Neuron (in vitro differentiated cells): ENCODE measurements at regions not wholly inside any gene's neighbourhood (a gene's known extent, or its start where the extent isn't known, plus 50 kb on each side); places are given as distances from the start of the nearest gene placed in this dataset.

Experiments used
- H2AFZ ChIP-seq: one replicate; pipeline ENCODE4 v1.6.1; 2013; ENCODE audit warnings: low read depth, mild to moderate bottlenecking, inconsistent platforms, low read length, moderate library complexity
- H3K27me3 ChIP-seq: one replicate; pipeline ENCODE4 v1.6.1; 2013; ENCODE audit warnings: low read length; ENCODE audit not compliant: insufficient read depth
- H3K36me3 ChIP-seq: one replicate; pipeline ENCODE4 v1.6.1; 2013; ENCODE audit warnings: low read length; ENCODE audit not compliant: insufficient read depth
- H3K4me1 ChIP-seq: one replicate; pipeline ENCODE4 v1.6.1; 2013; ENCODE audit warnings: low read length; ENCODE audit not compliant: insufficient read depth
- H3K4me3 ChIP-seq: 2 replicates; pipeline ENCODE4 v1.5.1; 2013; ENCODE audit warnings: mild to moderate bottlenecking, low read length, moderate library complexity
- H3K9me3 ChIP-seq: one replicate; pipeline ENCODE4 v1.6.1; 2013; ENCODE audit warnings: low read length

DNA sequence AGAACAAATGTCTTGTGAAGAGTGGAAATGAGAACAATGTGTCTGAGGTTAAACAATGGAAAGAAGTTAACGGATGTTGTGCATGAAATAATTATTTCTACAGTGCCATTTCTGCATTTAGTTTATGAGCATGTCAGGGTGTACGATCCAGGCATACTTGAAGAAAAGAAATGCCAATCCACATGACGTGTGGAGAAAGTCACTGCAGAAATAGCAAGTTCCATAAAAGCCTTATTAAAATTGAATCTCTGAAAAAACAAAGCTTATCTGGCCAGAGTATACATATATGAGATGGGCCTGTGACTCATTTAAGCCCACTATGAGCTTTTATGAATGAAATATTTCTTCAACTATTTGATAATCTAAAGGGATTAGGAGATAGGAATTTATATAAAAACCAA is 426.1 kb downstream of the EFNB2 start:
- no peaks in the 10 kb centered on the region for H3K27me3 ChIP-seq
- no peaks in the 10 kb centered on the region for H3K9me3 ChIP-seq
- H3K36me3 ChIP-seq, result no peaks in the 10 kb centered on the region
- no peak overlapping the region for H2AFZ ChIP-seq
- no peak overlapping the region for H3K4me3 ChIP-seq
- peaks cover 1% of the 10 kb centered on the region for H3K4me1 ChIP-seq

GRCh38 chr13:106108346-106108745 is 427.1 kb downstream of the EFNB2 start:
- peaks cover 4% of the 10 kb centered on the region for H3K4me1 ChIP-seq
- no peaks in the 10 kb centered on the region for H3K9me3 ChIP-seq
- H2AFZ ChIP-seq, result no peak overlapping the region
- no peak overlapping the region for H3K4me3 ChIP-seq
- no peaks in the 10 kb centered on the region for H3K36me3 ChIP-seq
- no peaks in the 10 kb centered on the region for H3K27me3 ChIP-seq

- H3K9me3 ChIP-seq, result no peaks in the 10 kb centered on the region
- no peaks in the 10 kb centered on the region for H3K27me3 ChIP-seq
- no peaks in the 10 kb centered on the region for H3K36me3 ChIP-seq
- H3K4me3 ChIP-seq, result no peak overlapping the region
- H3K4me1 ChIP-seq, result peaks cover 5% of the 10 kb centered on the region
- H2AFZ ChIP-seq, result no peak overlapping the region
Observed at GRCh38 chr13:106107061-106107460, 428.4 kb downstream of the EFNB2 start.

DNA sequence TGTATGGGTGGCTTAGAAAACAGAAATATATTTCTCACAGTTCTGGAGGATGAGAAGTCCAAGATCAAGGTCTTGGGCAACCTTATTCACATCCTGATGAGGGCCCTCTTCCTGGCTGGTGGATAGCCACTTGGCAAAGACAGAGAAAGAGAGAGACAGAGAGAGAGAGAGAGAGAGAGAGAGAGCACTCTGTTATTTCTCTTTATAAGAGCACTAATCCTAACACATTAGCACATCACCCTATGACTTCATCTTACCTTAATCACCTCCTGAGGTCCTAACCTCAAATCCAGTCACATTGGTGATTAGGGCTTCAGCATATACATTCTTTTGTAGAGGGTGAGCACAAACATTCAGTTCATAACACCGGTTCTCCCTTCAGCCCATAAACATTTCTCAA is 430.3 kb downstream of the EFNB2 start:
- Histone ChIP-seq H3K9me3 (no peaks in the 10 kb centered on the region), H3K4me3 (no peak overlapping the region), H3K4me1 (peaks cover 20% of the 10 kb centered on the region), H2AFZ (no peak overlapping the region), H3K27me3 (no peaks in the 10 kb centered on the region), H3K36me3 (no peaks in the 10 kb centered on the region)

- Histone ChIP-seq H2AFZ (no peak overlapping the region), H3K4me3 (no peak overlapping the region), H3K36me3 (no peaks in the 10 kb centered on the region), H3K9me3 (no peaks in the 10 kb centered on the region), H3K27me3 (no peaks in the 10 kb centered on the region), H3K4me1 (peaks cover 28% of the 10 kb centered on the region)
Observed at GRCh38 chr13:106104281-106104901, 431.1 kb downstream of the EFNB2 start.

DNA sequence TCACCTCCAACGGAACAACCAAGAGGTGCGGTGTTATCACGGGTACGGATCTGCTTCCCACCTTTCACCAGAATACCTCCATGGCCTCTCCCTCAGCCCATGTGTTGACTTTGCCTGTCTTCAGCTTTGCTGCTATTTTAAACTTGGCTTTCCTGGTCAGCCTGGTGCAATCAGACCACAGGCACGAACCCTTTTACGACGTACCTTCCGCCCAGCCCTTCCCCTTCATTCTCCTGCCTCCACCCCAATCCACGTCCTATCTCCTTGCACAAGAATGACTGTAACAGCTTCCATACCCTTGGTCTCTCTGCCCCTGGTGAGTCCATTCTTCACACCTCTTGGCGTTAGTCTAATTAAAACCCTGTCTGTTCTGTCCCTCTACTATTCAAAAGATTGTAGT is 431.7 kb downstream of the EFNB2 start:
- peaks cover 34% of the 10 kb centered on the region for H3K4me1 ChIP-seq
- H3K4me3 ChIP-seq, result no peak overlapping the region
- H3K36me3 ChIP-seq, result no peaks in the 10 kb centered on the region
- H3K9me3 ChIP-seq, result no peaks in the 10 kb centered on the region
- no peaks in the 10 kb centered on the region for H3K27me3 ChIP-seq
- H2AFZ ChIP-seq, result no peak overlapping the region

DNA sequence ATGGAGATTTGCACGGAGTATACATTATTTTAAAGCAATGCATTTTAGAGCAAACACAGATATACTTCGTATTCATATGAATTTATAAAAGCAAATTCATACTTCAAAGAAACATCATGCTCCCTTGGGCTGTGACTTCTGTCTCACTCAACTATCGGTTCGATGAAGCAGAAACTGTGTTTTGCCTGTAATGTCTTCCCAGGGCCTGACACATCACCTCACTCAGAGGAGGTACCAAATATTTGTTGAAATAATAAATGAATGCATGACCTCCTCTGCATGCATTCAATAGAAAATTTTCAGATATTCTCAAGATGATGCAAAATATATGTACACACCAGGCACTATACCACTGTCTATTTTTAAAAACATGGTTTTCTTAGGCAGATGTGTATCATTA is 432.7 kb downstream of the EFNB2 start:
- no peak overlapping the region for H2AFZ ChIP-seq
- H3K4me3 ChIP-seq, result no peak overlapping the region
- H3K4me1 ChIP-seq, result peaks cover 42% of the 10 kb centered on the region
- no peaks in the 10 kb centered on the region for H3K27me3 ChIP-seq
- H3K36me3 ChIP-seq, result no peaks in the 10 kb centered on the region
- H3K9me3 ChIP-seq, result no peaks in the 10 kb centered on the region

- no peak overlapping the region for H2AFZ ChIP-seq
- no peaks in the 10 kb centered on the region for H3K27me3 ChIP-seq
- peaks cover 42% of the 10 kb centered on the region for H3K4me1 ChIP-seq
- no peaks in the 10 kb centered on the region for H3K9me3 ChIP-seq
- peak overlapping the region; percentile 36 for H3K4me3 ChIP-seq
- H3K36me3 ChIP-seq, result no peaks in the 10 kb centered on the region
Observed at GRCh38 chr13:106101201-106101600, 434.3 kb downstream of the EFNB2 start.

DNA sequence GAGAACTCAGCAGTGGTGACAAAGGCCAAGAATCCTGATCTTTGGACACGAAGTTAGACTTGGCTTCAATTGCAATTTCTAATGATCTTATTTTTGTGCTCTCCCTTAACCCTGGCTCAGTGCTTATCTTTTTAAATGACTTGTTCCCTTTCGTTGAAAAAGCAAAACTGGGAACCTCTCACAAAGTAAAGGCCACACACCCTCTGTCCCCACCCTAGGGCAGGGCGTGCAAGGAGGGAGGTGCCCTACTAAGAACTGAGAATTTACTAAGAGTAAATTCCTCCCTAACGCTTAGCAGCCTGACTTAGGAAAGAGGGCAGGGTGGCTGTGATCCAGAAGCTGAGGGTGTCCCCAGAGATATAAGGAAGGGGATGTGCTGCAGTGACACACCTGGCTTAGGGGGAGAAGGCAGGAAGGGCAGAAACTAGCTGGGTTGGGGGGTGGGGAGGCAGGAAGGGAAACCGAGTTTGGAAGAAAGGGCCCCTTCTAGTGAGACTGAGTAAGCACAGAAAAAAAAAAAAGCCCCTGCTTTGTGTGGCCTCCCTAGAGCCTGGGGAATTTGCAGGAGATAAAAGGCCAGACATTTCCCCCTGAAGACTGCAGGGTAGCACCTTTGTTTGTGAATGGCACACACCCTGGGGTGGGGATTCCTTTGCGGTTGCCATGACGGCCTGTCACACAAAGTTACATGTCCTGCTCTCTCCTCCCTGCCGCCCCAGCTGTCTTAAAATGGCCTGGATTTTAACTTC is 435.1 kb downstream of the EFNB2 start:
- peak overlapping the region; percentile 52 for H2AFZ ChIP-seq
- peak overlapping the region; percentile 36 for H3K4me3 ChIP-seq
- no peaks in the 10 kb centered on the region for H3K36me3 ChIP-seq
- H3K4me1 ChIP-seq, result peaks cover 42% of the 10 kb centered on the region
- H3K27me3 ChIP-seq, result no peaks in the 10 kb centered on the region
- H3K9me3 ChIP-seq, result no peaks in the 10 kb centered on the region

DNA sequence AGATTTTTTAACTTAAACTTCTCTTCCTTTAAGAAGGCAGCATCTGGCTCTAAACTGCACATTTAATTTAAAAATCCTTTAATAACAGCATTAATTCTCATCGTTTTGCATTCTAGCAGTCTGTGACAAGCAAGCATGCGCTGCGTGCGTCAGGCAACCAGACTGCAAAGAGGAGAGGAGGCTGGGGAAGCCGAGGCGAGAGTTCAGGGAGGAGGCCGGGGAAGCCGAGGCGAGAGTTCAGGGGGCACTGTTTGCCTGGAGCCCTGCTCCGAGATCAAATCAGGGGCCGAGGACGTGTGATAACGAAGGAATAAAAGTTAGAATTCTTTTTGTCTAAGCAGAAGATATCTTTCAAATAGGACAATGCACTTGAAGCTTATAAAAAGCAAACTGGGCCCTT is 435.7 kb downstream of the EFNB2 start:
- no peaks in the 10 kb centered on the region for H3K27me3 ChIP-seq
- H3K9me3 ChIP-seq, result no peaks in the 10 kb centered on the region

DNA sequence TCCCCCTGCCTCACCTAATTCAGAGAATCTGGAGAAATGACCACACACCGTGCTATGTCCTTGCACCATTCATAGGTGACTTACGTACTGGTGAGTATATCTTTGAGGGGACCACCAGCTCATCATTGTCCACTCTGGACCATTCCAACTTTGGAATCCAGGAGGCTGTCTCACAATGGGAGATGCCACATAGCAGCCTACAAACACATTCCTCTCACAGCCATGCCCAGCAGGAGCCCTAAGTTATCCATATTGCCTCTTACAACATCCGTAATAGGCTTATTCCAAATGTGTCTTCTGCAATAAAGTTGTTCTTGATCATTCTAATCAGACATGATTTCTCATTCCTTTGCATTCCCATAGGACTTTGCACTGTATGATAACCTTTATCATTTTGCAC is 436.7 kb downstream of the EFNB2 start:
- H3K36me3 ChIP-seq, result no peaks in the 10 kb centered on the region
- peaks cover 38% of the 10 kb centered on the region for H3K4me1 ChIP-seq
- H3K9me3 ChIP-seq, result no peaks in the 10 kb centered on the region
- no peak overlapping the region for H2AFZ ChIP-seq
- no peaks in the 10 kb centered on the region for H3K27me3 ChIP-seq
- H3K4me3 ChIP-seq, result no peak overlapping the region

More for the DNA sequence above, 435.7 kb downstream of the EFNB2 start:
- peak overlapping the region; percentile 52 for H2AFZ ChIP-seq
- peaks cover 42% of the 10 kb centered on the region for H3K4me1 ChIP-seq
- H3K4me3 ChIP-seq, result peak overlapping the region; percentile 31
- no peaks in the 10 kb centered on the region for H3K36me3 ChIP-seq

GRCh38 chr13:106096661-106097092 is 438.8 kb downstream of the EFNB2 start:
- Histone ChIP-seq H3K27me3 (no peaks in the 10 kb centered on the region), H3K4me3 (no peak overlapping the region), H2AFZ (no peak overlapping the region), H3K9me3 (no peaks in the 10 kb centered on the region), H3K36me3 (no peaks in the 10 kb centered on the region), H3K4me1 (peaks cover 33% of the 10 kb centered on the region)

GRCh38 chr13:106095919-106096318 is 439.5 kb downstream of the EFNB2 start:
- Histone ChIP-seq H2AFZ (no peak overlapping the region), H3K9me3 (no peaks in the 10 kb centered on the region), H3K4me1 (peaks cover 26% of the 10 kb centered on the region), H3K27me3 (no peaks in the 10 kb centered on the region), H3K4me3 (no peak overlapping the region), H3K36me3 (no peaks in the 10 kb centered on the region)
